GM18909 (cell line): ENCODE measurements at regions not wholly inside any gene's neighbourhood (a gene's known extent, or its start where the extent isn't known, plus 50 kb on each side); places are given as distances from the start of the nearest gene placed in this dataset.

Source experiments
- ATAC-seq: cut with Tn5 transposase; IDR thresholded peaks from one replicate; pipeline ENCODE4 v1.9.1; 2021; ENCODE audit warnings: mild to moderate bottlenecking; ENCODE audit not compliant: unreplicated experiment, poor library complexity

GRCh38 chr6:71474942-71475341 lies 186.3 kb downstream of the OGFRL1 start:
- ATAC-seq: no peak

- ATAC-seq: no peak
Observed at GRCh38 chr6:71476371-71476770, 187.8 kb downstream of the OGFRL1 start.

GRCh38 chr6:71476872-71477271 lies 188.3 kb downstream of the OGFRL1 start:
- ATAC-seq: no peak

- ATAC-seq: no peak
Observed at GRCh38 chr6:71478834-71479541, 190.4 kb downstream of the OGFRL1 start.

GRCh38 chr6:71480577-71480976 lies 192.0 kb downstream of the OGFRL1 start:
- no peak for ATAC-seq

GRCh38 chr6:71481011-71481410 lies 192.4 kb downstream of the OGFRL1 start:
- ATAC-seq: no peak

- ATAC-seq: no peak
Observed at GRCh38 chr6:71481801-71482200, 193.2 kb downstream of the OGFRL1 start.

- no peak for ATAC-seq
Observed at GRCh38 chr6:71482742-71483141, 194.1 kb downstream of the OGFRL1 start.

- no peak for ATAC-seq
Observed at GRCh38 chr6:71486461-71486860, 197.8 kb downstream of the OGFRL1 start.

GRCh38 chr6:71488186-71488585 lies 199.6 kb downstream of the OGFRL1 start:
- ATAC-seq: peak; percentile 44

GRCh38 chr6:71489736-71490135 lies 201.1 kb downstream of the OGFRL1 start:
- no peak for ATAC-seq

- ATAC-seq: no peak
Observed at GRCh38 chr6:71490876-71491275, 202.3 kb downstream of the OGFRL1 start.

- no peak for ATAC-seq
Observed at GRCh38 chr6:71491844-71492243, 203.2 kb downstream of the OGFRL1 start.

- no peak for ATAC-seq
Observed at GRCh38 chr6:71492668-71493067, 204.1 kb downstream of the OGFRL1 start.

GRCh38 chr6:71496018-71496721 lies 207.6 kb downstream of the OGFRL1 start:
- peak; percentile 99 for ATAC-seq

- no peak for ATAC-seq
Observed at GRCh38 chr6:71496722-71497033, 208.1 kb downstream of the OGFRL1 start.

- ATAC-seq: no peak
Observed at GRCh38 chr6:71498638-71499037, 210.0 kb downstream of the OGFRL1 start.

GRCh38 chr6:71499667-71500066 lies 211.1 kb downstream of the OGFRL1 start:
- no peak for ATAC-seq

GRCh38 chr6:71502168-71502567 lies 213.6 kb downstream of the OGFRL1 start:
- no peak for ATAC-seq

GRCh38 chr6:71502956-71503355 lies 214.3 kb downstream of the OGFRL1 start:
- no peak for ATAC-seq

GRCh38 chr6:71507183-71507582 lies 218.6 kb downstream of the OGFRL1 start:
- ATAC-seq: no peak
